CD1c-positive myeloid dendritic cell (primary cell): ENCODE measurements at regions not wholly inside any gene's neighbourhood (a gene's known extent, or its start where the extent isn't known, plus 50 kb on each side); places are given as distances from the start of the nearest gene placed in this dataset.

Experiments used
- DNase-seq: peaks from one replicate; pipeline ENCODE4 v3.0.0-alpha.2; 2016; ENCODE audit errors: extremely low spot score

DNA sequence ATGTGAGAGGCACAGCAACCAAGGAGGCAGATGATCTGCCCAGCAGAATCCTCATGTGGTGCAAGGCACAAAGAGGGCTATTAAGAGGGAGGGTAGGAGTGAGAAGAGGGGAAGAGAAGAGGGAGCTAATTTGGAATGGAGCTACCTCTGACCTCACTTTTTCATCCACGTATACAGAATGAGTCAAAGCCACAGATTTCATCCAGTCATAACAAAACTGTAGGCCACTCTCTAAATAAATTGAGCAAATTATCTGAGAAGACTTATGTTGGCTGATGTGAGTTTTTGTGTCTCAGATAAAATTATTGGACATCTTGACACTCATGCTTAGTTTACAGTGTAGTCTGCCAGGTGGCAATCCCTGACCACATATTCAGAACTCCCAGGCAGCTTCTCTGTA is 325.6 kb downstream of the TTLL7 start:
- DNase-seq = no peak

DNA sequence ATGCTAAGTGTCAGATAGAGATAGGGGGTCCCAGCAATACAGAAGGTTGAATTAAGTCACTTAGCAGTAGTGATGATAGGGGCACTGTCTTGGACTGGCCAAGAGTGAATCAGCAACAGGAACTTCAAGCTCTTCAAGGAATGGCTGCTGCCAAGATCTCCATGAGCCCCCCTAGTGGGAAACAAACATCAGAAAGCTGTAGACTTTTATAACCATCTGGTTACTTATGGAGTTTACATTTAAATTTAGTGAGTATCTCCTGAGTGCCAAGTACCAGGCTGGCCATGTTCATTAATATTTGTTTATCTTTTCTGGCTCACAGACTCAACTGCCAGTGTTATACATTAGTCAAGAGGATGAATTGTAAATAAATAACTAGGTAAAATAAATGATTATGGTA is 327.3 kb downstream of the TTLL7 start:
- no peak for DNase-seq

DNA sequence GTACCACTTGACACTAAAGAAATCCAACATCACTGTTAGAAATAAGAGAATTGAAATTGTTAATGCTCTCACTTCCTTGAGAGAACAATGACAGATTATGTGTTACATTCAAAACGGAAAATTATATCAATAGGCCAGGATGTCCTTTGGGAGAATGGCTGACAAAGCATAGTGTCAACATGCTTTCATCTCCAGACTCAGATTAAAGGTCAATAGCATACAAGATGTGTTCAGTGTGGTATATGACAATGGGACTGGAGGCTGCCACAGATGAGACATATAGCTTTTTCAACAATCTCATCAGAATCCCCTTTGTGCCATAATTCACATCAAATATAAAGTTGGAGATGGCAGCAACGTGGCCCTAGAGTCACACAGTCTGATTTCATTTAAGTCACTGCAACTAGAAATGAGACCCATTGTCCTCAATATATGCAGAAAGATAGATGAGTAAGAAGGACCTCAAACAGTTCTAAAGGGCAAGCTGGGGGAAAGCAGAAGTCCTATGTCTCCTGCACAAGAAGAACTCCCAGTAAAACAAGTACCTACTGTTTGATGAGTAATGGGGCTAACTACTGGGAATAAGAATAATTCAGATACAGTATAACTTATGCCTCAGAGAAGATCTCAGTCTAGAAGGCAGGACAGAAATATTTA is 327.9 kb downstream of the TTLL7 start:
- no peak for DNase-seq

DNA sequence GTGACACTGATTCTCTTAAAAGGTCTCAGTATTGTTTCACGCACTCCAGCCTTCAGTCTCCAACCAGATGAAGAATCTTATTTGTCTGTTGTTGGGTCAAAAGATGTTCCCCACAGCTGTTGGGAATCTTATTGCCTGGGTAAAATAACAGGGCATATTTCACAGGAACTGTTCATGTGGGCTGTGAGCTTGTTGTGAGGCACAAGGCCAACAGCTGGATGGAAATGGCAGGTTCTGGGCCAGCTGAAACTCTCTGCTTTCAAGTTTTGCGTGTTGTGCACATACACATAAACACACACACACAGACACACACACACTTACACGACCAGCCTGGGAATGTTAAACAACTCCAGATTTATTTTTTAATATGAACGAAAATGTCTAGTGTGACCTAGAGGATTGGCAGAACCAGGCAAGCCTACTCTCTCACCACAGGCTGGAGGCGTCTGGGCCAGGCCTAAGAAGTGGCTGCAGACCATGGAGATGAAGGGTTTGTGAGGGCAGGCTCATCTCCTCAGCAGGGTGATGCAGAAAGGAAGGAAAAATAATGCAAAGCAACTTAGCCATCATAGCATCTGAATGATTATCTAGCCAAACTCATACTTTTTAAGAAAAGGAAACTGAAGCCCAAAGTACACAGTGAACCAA is 357.0 kb downstream of the TTLL7 start:
- no peak for DNase-seq

DNA sequence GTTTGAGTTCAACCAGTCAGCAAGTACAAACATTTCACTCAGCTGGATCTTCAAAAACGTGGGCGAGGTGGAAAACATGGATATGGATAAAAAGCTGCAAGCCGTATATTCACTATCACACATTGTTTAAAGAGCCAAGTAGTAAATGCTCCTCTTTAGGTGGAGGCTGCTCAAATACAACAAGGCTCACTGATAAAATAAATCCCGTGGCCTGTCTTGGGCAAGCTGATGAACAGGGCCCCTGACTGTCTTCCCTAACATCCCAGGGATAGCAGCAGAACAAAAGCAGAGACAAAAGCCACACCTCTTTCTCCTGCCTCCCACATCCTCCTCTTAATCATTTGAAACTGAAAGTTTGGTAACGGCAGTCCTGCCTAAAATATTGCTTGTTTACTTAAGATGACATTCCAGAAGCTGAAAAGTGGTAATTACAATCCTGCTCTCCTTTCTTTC is 357.7 kb downstream of the TTLL7 start:
- DNase-seq = no peak

DNA sequence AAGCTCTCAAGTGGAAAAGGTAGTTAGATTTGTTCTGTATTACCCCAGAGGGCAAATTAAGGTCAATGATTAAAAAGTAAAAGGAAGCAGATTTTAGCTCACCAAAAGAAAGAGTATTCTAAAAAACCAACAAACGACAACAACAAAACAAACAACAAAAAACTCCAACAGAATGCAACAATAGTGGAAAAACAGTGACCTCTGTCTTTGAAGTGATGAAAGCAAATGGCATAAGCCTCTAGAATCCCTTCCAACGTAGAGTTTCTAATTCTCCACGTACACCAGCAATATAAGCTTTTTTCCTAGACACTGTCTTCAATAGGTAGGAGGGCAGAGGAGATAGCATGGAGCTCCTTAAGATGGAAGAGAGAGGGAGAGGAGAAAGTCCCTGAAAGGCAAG is 359.1 kb downstream of the TTLL7 start:
- DNase-seq = no peak

DNA sequence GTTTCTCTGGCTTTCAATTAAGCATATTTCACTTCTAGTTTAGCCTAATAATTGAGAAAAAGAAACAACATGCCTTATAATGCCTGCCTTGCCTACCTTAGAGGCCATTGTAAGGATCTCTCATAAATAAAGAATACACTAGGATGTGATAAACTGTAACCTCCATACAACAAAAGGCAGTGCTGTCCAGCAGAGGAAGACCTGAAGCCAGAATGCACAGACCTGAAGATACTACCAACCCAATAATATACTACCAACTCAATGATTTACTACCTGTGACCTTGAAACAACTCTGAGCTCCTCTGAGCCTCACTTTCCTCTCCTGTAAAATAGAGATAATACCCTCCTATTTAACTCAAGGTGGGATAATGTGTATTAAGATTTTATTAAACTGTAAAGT is 361.3 kb downstream of the TTLL7 start:
- no peak for DNase-seq

DNA sequence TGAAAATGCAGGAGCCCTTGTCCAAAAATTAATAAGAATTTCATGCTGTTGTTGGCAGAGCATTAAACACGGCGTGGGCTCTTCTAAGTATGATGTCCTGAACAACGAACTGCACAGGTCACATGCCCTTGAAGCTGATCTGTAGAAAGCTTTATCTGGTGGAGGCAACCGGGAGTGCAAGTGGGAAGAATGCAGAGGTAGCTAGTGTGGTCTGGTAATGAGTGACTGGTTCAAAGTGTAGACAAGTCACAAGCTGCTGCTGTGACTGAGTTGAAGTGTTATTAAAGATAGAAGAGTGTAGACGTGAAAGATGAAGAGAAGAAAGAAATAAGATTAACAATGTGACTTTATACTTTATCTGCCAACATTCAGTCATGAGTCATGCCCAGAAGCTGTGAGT is 361.9 kb downstream of the TTLL7 start:
- no peak for DNase-seq

DNA sequence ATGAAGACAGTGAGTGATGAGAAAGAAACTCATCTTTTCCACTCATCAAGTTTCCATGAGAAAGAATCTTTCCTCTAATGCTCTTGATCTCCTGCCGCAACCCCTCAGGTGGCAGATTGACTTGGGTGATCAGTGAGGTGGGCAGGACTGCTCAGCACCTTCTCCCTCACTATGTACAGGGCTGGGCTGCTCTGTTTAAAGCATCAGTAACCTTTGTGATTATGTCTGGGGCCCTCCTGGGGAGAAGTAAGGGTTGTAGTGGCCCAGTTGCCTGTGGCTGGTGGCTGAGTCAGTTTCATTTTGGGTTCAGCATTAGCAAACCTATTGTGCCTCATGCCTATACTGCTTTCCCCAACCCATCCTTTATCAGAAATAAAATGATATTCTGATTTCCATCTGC is 366.0 kb downstream of the TTLL7 start:
- DNase-seq = no peak

DNA sequence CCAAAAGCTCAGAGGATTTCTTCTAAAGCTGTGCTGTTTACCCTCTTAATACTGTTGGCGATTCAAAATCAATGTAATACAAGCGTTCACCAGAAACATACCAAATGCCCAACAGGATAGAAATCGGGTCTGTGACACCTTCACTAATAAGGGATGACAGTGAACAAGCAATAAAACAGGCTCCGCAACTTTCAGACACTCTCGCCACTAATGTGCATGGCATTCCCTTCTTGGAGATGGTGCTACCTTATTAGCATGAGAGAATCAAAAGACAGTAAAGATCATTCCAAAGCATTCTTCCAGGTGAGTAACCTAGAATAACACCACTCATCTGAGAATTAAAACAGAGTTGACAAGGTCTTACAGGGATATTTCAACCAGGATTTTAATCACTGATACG is 367.1 kb downstream of the TTLL7 start:
- no peak for DNase-seq

DNA sequence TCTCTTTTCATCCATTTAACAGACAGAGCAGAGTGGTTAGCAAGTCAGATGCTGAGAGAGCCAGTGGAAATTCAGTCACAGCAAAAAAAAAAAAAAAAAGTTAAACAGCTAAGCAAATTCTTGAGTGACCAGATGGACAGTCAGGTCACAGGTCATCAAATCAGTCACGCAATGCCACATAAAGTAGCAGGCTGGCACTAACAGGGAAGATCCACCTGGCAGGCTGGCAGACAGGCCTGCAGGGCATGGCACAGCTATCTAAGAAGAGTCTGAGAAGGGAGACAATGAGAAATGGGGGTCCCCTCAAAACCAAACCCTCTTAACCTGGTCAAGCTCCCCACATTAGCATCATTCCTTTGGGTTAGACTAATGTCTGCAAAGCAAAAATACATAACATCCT is 371.9 kb downstream of the TTLL7 start:
- DNase-seq = no peak

DNA sequence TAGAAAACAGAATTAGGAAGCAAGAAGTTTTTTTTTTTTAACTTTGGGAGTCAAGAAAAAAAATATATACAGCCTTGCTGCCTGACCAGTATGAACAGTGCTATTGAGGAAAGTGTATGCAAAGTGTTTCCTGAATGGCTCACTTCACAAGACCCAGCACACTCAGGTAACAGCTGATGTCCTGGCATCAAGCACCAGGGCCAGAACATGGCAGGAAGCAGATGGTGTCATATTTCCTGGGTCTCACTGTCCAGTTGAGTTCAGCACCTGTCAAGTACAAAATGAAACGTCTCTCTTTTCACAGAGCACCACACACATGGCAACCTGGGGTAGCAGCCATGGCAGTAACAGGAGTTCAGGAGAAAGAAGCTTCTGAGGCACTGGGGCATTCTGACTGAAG is 372.3 kb downstream of the TTLL7 start:
- no peak for DNase-seq

DNA sequence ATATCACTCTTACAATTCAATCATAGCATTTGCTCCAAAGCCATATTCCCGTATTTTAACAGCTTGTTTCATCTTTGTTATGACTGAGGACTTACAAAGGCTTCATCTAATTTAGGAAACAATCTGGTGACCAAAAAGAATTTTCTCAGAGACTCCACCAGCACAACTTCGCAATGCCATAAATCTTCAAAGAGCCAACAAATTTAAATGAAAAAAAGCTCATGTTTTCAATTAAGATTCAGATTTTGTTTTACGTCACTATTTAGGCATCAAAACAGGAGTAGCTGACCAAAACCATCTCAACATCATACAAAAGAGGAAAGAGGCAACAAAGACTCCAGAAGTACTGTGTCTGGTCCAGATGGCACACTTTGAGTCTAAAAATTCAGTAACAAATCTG is 373.3 kb downstream of the TTLL7 start:
- DNase-seq = no peak

DNA sequence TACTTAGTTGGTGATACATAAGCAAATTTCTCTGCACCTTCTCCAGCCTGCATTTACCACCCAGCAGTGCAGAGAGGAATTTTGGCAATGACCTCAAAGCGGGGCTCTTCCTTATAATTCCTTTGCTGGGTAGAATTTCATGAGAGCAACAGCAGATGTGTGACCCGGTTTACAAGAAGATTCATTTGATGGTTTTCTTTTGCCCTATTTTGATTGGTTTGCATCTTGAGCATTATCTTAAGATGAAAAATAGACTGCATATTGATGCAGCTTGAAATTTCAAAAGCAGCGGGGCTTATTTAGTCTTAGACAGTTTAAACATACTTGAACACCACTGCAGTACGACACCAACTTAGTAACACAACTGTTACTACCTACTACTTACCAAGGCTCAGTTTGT is 378.9 kb downstream of the TTLL7 start:
- no peak for DNase-seq

DNA sequence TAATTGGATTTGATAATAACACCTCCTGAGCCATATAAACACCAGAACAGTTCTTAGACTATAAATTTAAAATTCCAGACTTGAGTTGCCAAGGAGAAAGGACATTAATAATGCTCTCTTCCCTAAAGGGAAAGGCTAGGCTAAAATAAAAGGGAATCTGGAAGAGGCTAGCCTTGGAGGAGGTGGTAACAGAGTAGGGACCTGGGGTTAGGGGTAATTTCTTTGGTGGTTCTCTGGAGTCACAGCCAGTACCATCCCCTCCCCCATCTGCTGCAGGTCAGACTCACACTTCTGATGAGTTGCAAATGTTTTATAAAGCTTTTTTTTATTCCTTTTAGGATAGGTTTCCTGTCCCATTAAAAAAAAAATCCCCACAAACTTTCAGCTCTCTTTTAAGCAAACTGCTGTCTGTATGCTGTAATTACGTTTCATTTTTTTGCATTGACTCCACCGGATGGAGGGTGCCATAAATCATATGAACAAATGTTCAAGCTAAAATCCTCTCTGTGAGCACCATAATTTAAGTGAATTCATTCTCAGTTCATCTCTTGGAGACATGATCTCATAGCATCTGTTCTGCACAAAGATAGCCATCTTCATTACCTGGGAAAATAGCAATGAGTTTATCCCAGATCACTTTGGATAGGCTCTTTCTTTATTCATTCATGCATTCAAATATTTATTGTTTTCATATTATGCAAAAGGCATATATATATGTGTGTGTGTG is 379.6 kb downstream of the TTLL7 start:
- DNase-seq = no peak

DNA sequence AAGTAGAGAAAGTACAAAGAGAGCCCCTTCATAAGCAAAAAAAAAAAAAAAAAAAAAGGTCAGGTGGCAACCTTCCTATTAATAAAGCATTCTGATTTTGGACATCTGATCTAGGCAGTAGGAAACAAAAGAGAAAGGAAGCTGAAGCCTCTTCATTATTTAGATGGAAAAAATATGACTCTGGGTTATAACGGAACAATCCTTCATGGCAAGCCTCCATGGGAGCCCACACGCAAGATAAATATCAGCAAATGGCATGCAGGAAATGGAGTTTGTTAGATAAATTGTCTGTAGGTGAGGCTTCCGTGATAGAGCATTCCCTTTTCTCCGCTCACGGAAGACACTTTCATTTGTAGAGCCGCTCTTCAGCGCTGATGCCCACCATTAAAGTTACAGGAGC is 381.0 kb downstream of the TTLL7 start:
- no peak for DNase-seq

DNA sequence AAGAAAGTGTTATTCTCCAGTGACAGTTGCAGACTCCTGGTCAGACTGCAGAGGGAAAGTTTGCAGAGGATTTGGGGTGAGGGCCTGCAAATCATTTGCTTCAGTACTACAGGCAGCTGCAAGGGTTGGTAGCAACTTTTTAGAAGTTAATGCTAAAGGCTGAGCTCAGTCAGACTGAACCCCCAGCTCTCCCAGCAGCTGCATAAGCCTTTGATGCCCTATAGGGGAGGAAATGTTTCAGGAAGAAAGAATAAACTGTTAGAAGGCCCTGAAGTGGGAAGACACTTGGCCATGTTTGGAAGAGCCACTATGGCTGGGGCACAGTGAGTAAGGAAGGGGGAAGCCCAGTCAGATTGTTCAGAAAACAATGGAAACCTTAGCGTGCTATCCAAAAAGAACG is 383.6 kb downstream of the TTLL7 start:
- no peak for DNase-seq

DNA sequence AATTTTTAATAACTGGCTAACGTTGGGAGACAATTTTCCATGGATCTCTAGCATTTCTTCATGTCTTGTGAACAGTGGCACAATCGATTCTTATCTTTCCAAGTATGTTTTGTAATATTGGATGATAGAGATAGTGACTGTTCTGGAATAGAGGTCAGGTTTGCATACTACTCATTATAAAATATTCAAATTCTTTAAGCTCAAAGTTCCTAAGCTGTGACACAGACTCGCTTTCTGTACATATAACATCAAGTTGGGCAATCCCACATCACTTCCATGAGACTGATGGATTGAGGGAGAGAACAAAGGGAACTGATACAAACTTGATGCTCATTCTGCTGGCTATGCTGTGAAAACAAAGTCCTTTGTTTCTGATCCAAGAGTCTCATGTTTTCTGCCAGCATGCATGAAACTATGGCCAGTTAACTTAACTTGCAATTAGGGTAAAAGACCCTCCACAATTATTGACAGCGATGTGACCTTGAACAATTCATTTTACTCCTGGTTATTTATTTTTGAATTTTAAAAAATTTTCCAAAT is 392.4 kb downstream of the TTLL7 start:
- no peak for DNase-seq

DNA sequence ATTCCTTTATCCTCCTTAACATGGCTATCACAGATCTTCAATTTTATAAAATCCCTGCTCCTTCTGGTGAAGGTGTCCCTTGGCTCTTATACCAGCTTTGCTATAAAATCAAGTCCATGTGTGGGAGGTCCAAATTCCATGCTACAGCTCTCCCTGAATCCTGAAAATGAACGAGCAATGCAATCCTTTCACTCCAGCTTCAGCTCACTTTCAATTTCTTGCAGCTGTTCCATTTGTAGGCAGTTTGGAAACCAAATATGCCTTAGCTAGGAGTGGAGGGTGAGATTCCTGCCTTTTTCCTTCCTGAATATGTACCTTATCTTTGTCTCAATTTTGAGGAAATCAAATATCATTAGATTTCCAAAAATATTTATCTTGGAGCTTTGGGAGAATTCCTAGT is 402.6 kb downstream of the TTLL7 start:
- DNase-seq = no peak

DNA sequence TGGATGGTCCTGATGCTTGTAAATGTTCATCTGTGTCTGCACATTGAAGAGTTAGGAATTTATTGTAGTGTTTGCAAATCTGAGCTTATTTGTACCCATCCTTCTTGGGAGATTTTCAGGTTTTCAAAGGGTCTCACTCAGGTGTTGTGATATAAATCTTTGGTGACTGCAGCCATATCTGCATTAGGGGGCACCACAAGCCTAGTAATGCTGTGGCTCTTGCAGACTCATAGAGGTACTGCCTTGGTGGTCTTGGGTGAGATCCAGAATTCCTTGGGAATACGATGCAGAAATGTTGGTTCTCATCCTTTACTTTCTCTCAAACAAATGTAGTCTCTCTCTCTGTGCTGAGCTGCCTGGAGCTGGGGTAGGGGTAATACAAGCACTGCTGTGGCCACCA is 405.9 kb downstream of the TTLL7 start:
- no peak for DNase-seq

DNA sequence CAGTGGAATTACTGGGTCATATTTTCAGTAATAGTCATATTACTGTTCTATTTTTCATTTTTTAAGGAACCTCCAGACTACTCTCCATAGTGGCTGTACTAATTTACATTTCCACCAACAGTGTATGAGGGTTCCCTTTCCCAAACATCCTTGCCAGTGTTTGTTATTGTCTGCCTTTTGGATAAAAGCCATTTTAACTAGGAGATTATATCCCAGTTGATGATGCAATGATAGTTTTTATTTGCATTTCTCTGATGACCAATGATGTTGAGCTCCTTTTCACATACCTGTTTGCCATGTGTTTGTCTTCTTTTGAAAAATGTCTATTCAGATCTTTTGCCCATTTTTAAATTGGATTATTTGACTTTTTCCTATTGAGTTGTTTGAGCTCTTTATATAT is 410.8 kb downstream of the TTLL7 start:
- DNase-seq = no peak

DNA sequence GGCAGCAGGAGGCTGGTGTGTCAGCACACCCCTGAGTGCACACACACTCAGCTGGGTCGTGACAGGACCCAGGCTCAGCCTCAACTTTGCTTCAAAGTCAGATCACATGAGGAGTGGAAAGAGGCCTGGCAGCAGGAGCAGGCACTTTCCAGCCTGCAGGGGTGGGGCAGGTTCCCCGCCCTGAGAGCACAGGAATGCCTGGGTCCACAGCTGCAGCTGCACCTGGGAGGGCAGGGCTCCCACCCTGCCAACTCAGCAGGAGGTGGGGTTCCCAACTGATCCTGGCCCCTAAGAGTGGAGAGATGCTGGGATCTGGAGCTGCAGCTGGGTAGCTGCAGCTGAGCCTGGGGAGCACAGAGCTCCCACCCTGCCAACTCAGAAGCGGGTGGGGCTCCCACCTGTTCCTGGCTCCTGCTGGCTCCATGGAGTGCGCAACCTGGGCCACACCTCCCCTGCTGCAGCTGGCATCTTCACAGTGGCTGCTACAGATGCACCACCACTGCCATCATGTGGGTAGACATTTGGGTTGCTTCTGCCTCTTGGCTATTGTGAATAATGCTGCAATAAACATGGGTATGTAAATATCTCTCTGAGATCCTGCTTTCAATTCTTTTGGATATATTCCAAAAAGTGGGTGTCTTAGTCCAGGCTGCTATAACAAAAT is 415.4 kb downstream of the TTLL7 start:
- DNase-seq = no peak
